ENCODE measurements at regions not wholly inside any gene's neighbourhood (a gene's known extent, or its start where the extent isn't known, plus 50 kb on each side); places are given as distances from the start of the nearest gene placed in this dataset.
"Not testable (repeated sequence)": the region's sequence is repeated elsewhere in the genome, so short reads cannot be mapped to it uniquely, and the experiment has no call there.

DNA sequence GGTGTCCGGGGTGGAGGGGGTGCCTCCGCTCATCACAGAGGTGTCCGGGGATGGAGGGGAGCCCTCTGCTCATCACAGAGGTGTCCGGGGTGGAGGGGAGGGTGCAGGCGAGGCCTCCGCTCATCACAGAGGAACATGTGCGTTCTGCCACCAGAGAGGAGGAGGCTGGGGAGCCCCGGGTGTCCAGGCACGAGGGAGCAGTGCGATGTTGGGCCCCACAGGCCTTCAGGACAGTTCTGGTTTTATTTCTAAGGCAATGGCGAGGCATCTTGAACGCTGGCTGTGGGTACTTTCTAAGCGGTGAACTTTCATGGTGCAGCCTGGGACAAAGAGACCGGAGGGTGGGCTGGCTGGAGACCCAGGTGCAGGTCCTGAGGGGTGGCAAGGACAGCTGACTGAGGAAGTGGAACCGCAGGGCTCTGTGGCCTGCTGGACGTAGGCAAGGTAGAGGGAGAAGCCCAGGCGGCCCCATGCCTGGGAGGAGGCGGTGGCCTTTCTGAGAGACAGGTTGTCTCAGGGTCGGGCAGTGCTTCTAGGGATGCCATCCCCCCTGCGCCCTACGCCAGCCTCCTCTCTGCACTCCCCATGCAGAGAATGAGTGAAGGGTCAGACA lies 196.6 kb upstream of the SALL3 start:
- no peak for DNase-seq (ENCODE audit: low read depth in 2 of 3, low spot score in 2 of 3)

- no peak for DNase-seq (ENCODE audit: low read depth in 2 of 3, low spot score in 2 of 3)
These were observed 196.1 kb upstream of the SALL3 start for GRCh38 chr18:78783564-78783960.

GRCh38 chr18:78784861-78785260 lies 194.8 kb upstream of the SALL3 start:
- DNase-seq (ENCODE audit: low read depth in 2 of 3, low spot score in 2 of 3), result no peak

DNA sequence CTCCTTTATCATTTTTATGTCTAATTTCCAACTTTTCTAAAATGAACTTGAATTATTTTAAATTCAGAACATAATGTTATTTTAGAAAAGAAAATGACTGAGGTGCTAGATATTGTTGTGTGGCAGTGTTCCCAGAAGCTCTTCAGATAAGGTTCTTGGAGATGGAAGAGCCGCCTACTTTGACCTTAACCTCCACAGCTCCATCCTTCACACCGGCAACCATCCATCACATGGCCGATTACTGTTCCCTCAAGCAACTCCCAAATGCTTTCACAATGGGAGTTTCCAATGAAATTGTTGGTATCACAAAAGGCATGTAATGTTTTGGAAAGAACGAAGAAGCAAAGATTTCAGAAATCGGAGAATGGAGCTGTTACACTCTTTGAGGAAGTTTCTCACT lies 193.9 kb upstream of the SALL3 start:
- DNase-seq (ENCODE audit: low read depth in 2 of 3, low spot score in 2 of 3), result no peak

DNA sequence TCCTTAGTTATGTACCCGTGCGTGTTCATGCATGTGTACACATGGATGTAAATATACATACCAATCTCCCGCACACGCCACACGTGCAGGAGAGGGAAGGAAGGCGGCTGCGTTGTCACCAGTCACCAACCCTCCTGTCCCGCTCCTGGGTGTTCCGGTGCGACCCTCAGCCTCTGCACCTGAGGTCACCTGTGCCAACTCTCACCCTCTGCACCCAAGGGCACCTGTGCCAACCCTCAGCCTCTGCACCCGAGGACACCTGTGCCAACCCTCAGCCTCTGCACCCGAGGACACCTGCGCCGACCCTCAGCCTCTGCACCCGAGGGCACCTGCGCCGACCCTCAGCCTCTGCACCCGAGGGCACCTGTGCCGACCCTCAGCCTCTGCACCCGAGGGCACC lies 192.8 kb upstream of the SALL3 start:
- no peak for DNase-seq (ENCODE audit: low read depth in 2 of 3, low spot score in 2 of 3)

GRCh38 chr18:78787751-78788150 lies 191.9 kb upstream of the SALL3 start:
- DNase-seq (ENCODE audit: low read depth in 2 of 3, low spot score in 2 of 3), result no peak

GRCh38 chr18:78788161-78788560 lies 191.5 kb upstream of the SALL3 start:
- no peak for DNase-seq (ENCODE audit: low read depth in 2 of 3, low spot score in 2 of 3)

DNA sequence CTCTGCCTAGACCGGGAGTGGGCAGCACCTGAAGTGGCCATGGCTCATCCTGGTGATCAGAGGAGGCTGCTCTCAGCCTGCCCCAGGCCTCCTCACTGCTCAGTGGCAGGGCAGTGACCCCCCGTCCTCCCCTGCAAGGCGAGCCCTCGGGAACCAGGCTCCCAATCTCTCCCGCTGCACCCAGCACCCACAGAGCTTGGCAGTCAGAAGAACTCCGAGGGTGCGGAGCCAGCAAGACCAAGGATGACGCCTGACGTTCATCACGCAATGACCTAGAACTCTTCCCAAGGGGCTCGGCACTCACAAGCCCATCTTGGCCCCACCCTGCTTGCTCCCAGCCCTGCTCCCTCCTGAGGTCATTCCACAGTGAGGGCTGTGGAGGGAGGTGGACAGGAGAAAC lies 189.8 kb upstream of the SALL3 start:
- DNase-seq (ENCODE audit: low read depth in 2 of 3, low spot score in 2 of 3), result no peak

DNA sequence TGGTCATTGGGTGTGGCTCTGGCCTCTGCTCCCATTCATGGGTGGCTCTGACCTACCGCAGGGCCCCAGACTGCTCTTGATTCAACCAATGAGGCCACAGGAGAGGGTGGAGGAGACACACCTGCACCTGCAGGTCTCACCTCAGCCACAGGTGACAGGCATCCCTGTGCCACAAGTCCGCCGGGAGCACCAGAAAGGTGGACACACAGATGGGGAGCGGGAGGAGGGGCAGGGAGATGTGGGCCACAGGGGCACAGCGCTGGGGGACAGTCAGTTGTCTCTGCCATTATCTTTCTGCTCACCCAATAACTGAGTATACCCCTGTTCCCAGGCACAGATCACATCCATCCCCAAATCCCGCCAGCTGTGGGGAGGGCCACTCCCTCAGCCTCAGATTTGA lies 189.1 kb upstream of the SALL3 start:
- DNase-seq (ENCODE audit: low read depth in 2 of 3, low spot score in 2 of 3), result no peak

DNA sequence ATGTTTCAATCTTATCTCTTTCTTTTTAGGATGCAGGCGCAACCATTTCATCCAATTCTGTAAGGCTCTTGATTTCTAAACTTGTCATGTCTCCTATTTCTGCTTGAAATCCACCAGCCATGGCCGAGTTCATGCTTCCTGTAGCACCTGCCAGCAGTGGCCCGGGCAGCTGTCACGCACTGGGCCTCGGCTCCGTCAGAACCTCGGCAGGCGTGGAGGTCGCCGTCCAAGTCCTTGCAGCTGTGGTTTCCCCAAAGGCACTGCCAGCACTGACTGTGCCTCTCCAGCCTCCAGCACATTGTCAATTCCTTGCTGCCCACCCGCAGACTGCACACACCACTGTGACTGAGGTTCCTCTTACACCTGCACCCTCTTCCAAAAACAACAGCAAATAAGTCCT lies 188.7 kb upstream of the SALL3 start:
- no peak for DNase-seq (ENCODE audit: low read depth in 2 of 3, low spot score in 2 of 3)

DNA sequence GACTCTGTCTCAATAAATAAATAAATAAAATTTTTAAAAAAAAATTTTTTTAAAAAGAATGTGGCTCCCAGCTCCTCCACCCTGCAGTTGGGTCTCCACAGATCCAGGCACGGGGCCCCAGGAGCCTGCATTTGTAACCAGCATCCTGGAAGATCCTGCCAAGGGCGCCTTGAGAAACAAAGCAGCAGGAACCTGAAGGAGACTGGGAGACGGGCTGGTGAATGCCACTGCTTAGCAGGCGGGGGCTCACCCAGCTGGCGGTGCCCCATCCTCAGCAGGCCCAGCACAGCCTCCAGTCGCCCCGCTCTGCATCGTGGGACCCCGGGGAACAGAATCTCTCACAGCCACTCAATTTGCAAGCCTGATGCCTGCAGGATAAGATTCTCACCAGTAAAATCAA lies 187.5 kb upstream of the SALL3 start:
- DNase-seq (ENCODE audit: low read depth in 2 of 3, low spot score in 2 of 3), result no peak

- no peak for DNase-seq (ENCODE audit: low read depth in 2 of 3, low spot score in 2 of 3)
These were observed 186.9 kb upstream of the SALL3 start for GRCh38 chr18:78792736-78793135.

GRCh38 chr18:78793313-78794070 lies 186.1 kb upstream of the SALL3 start:
- DNase-seq (ENCODE audit: low read depth in 2 of 3, low spot score in 2 of 3), result no peak

DNA sequence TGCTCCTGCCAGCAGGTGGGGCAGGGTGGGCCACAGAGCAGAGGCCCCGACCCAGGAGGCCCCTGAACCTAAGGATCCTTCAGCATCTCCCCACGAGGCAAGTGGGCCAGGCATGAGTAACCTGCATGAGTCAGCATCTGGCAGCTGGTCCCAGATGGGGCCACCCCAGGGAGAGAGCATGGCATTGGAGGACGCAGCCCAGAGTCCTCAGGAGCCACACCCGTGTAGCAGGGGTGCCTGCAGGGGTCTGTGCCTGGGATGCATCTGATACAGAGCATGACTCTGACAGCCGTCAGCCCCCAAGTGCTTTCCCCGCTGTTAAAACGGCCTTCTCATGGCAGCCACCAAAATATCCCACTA lies 185.6 kb upstream of the SALL3 start:
- DNase-seq (ENCODE audit: low read depth in 2 of 3, low spot score in 2 of 3), result no peak

GRCh38 chr18:78796693-78797455 lies 182.7 kb upstream of the SALL3 start:
- no peak for DNase-seq (ENCODE audit: low read depth in 2 of 3, low spot score in 2 of 3)

- no peak for DNase-seq (ENCODE audit: low read depth in 2 of 3, low spot score in 2 of 3)
These were observed 182.1 kb upstream of the SALL3 start for GRCh38 chr18:78797499-78797898.

DNA sequence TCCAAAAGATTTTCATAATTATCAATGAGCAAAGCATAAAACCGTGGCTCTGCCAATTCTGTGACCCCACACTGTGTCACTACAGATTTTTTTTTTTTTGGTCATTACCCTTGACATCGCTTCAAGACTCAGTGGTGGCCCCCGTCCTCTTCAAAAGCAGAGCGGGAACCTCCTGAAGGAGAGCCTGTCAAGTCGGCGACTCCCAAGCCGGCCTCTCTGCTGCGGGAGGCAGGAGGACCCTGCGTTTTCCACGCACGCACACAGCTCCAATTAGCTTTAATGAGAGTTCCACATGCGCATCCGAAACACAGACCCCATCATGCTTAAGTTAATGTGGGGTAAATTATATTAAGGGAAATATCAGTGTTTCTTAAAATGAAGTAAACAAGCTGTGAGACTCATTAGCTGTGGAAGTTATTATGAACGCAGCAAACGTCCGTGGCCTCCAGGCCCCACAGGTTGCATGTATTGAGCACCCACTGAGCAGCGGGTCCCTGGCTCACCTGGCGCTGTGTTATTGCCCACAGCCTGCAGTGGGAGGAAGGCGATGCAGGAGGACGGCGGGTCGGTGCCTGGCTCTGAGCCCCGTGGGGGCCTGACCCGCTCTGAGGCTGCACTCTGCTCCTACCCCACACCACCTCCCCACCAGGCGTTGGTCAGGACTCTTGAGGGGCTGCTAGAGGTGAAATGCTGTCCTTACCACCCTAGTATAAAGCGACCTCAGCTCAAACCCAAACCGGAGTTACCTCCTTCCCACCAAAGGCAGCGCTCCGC lies 181.0 kb upstream of the SALL3 start:
- DNase-seq (ENCODE audit: low read depth in 2 of 3, low spot score in 2 of 3), result no peak

- DNase-seq (ENCODE audit: low read depth in 2 of 3, low spot score in 2 of 3), result no peak
These were observed 180.1 kb upstream of the SALL3 start for GRCh38 chr18:78799382-78800089.

DNA sequence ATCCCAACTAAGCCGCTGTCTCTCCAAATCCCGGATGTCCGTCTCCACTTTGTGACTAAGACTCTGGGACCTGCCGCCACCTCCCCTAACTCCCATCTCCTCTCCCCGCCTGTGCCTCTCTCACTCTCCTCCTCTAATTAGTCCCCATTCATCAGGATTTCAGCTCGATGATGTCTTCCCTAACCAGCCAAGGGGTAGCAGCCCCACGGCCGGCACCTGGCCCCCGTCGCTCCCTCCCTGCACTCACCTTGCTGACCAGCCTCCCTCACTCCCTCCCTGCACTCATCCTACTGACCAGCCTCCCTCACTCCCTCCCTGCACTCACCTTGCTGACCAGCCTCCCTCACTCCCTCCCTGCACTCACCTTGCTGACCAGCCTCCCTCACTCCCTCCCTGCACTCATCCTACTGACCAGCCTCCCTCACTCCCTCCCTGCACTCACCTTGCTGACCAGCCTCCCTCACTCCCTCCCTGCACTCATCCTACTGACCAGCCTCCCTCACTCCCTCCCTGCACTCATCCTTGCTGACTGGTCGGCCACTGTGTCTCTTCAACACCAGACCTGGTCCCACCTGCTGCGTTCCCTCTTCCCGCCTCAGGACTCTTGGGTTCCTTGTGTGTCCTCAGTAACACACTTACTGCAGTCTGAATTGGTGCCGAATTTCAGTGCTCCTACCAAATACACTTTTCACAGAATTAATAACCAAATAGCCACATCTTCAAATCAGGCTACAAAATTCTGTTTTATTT lies 179.3 kb upstream of the SALL3 start:
- DNase-seq (ENCODE audit: low read depth in 2 of 3, low spot score in 2 of 3), result not testable (repeated sequence)

- DNase-seq (ENCODE audit: low read depth in 2 of 3, low spot score in 2 of 3), result no peak
These were observed 178.6 kb upstream of the SALL3 start for GRCh38 chr18:78801011-78801410.
